ENCODE measurements at regions not wholly inside any gene's neighbourhood (a gene's known extent, or its start where the extent isn't known, plus 50 kb on each side); places are given as distances from the start of the nearest gene placed in this dataset.

DNA sequence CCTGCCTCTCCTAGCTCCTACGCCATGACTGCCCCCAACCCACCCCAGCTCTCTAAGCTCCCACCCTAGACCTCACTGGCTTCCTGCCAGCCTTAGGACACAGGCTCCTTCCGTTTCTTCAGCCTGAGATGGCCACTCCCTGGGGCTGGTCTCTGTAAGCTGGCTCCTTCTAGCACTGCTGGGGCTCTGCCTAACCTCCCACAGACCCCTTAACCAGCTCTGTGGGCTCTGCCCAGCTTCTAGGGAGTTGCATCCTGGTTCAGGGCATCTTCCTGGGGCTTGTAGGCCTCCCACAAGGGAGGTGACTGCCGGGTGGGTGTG is 478.6 kb upstream of the KLF6 start:
- ChIA-PET POLR2A (no interaction called here), CTCF (no interaction called here)

DNA sequence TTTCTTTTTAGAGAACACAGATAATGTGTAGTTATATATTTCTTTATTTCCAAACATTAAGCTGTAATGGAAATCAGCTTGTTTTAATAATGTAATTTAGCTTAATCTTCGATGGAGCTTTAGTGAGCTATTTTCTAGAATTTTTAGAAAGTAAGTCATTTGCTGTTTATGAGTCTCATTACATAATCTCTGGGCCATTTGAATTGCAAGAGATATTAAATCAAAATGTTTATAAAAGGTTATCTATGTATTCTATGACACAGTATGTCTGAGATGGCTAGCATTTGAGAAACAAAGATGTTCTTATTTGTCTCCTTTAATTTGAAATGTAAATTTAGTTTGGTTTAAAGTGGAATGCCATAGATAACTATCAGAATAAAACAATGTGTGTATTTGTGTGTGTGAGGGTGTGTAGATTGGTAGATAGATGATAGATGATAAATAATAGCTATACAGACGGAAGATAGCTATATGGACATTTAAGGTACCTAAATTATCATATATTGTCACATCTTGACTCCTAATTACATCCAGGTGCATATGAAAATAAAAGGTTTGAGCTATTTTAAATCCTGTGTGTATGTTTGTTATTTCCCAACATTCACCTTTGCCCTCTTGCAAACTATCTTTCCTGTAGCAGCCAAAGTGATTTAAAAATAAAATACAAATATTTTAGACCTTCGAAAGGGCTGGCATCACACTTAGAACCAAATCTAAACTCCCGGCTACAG is 478.0 kb upstream of the KLF6 start:
- POLR2A ChIA-PET = no interaction called here
- CTCF ChIA-PET = no interaction called here

DNA sequence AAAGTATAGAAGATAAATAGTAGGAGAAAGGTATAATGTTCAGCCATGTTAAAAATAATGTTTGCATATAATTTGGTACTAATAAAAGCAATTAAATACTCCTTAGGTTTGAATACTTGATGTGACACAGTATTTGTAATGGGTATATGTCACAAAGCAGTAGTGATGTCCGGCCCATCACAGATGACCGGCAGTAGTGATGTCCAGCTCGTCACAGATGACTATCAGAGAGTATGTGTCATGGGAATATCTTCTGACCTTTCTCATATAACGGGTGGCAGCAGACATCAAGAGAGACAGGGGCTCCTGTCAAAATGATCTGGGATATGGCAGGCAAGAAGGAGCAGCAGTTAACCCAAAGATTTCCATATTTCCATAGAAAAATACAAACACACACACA is 477.4 kb upstream of the KLF6 start:
- ChIA-PET POLR2A (no interaction called here), CTCF (no interaction called here)

DNA sequence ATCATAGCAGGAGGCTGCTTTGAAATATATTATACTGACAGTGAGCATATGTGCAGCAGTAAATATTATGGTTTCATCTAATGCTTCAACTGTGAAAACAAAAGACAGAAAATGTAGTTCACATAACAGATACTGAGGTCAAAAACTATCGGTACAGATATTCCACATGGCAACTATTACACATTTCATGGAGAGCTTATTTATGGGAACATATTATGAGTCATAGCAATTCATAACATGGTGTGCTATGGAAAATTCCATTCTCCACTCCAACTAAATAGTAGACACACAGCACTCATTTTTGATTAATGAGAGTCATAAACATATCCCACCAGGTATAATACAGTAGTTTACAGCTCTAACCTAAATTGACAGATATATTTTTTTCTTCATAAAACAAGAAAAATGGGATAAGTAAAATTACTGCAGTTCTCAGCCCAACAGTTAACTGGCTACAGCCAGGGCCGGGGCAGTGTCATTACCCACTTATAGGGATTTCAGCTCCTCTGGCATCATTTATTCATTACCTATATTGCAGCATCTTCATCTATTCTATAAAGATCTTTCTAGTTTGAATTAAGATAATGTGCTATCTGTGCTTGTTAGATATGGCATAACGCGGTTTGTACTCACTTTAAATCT is 475.6 kb upstream of the KLF6 start:
- POLR2A ChIA-PET = no interaction called here
- CTCF ChIA-PET = no interaction called here

DNA sequence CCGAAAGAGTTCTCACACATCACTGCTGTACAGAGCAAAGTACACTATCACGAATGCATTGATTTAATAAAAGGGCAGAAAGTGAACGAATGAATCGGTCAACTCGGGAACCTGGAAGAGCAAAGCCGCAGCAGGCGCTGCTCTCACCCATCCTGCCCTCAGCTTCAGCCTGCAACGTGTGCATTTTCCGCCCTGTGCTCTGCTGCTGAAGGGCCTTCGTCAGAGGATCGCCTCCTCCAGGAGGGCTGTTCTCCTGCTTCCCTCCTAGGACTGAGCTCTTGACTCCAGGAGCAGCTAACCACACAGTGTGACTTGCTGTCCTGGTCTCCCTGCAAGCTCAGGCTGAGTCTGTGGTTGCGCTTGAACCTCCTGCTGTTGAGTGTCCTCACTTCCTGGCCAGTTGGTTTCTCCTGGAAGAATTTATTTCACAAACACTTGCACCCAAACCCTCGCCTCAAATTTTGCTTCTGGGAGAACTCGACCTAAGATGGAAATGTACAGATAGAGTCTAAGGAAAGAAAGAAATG is 473.0 kb upstream of the KLF6 start:
- ChIA-PET POLR2A (no interaction called here), CTCF (interaction anchor here (1.1 kb wide), 1 partner anchor 46 kb away, joined by 5 read pairs; no protein-coding TSS in a partner anchor)

DNA sequence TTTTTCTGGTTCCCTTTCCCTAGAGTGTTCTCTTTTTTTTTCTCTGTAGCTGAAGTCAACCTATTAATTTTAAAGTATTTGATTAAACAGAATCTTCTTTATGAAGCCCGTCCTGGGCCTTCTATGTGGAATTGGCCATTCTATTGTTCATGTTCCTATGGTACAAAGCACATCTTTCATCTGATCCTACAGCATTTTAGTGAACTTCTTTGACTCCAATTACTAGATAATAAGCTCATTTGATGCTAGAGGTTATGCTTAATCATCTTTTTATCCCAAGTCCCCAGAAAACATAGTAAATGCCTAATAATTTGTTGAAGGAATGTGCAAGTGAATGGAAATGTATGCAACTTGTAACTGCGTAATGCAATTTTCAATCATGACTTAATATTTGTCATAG is 472.0 kb upstream of the KLF6 start:
- CTCF ChIA-PET = no interaction called here
- POLR2A ChIA-PET = no interaction called here

DNA sequence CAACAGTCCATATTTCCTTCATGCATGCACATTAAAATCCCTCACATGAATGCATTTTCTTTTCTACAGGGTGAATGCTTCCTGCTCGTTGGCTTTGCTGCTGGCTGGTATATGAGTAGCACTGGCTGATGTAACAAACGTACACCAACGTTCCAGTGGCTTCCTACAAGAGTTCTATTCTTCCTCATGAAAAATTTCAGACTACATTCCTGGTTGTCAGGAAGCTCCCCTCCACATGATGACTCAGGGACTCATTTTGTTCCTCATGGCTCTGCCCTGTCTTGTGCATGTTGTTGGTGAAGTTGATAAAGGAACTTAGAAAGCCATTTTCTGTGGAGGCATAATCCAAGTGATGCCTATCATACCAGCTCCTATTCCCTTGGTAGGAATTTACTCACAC is 470.7 kb upstream of the KLF6 start:
- CTCF ChIA-PET = interaction anchor here (1.0 kb wide), 1 partner anchor 70 kb away, joined by 3 read pairs; no protein-coding TSS in a partner anchor
- POLR2A ChIA-PET = no interaction called here

DNA sequence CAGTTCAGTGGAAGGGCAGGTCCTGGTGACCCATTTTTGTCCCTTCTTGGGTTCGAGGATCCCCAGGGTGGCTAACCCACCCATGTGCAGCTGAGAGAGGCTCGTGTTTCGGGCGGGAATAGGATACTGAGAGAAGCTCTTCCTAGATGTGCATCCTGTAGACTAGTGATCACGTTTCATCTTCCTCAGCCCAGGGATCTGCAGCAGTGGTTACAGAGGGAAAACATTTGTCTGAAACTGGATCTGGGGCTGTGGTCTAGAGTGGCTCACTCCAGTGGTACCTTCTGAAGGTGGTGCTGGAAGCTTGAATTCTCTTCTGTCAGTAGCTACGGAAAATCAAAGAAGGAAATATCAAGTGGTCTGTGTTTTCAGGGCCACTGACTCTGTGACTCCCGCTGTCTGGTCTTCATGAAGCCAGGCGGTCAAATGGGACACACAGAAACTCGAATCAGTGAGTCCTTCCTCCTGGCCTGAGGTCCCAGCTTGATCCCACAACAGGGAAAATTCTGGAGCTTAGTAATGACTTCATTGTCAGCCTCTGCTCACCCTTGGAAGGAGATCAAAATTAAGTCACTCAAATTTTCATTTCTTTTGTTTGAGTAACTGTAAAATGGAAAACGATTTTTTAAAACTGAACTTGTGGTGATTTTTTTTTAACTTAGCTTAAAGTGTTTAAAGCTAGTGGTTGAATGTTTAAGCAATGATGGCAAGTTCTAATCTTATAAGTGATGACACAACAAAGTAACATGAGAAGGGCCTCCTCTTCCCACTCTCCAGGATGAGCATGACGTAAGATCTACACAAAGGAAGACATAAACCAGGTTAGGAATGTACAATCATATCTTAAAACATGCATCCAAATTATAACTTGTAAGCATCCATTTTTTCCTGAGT is 469.3 kb upstream of the KLF6 start:
- ChIA-PET POLR2A (no interaction called here), CTCF (no interaction called here)

DNA sequence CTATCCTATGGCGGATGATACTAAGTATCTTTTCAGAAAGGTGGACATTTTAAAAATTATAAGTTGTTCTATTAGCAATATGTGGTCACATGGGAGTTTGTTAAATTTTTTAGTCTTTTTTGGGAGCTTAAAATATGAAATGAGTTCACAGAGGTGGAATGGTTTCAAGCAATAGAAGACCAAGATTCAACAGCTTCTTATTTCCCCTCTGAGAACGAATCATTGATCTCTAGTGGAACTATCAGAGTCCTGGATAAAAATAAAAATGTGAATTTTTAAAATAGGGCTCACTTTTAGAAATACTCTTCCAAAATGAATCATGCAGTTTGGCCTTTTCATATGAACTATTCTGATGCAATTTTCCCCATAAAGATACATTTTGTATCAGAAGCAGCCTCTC is 467.7 kb upstream of the KLF6 start:
- POLR2A ChIA-PET = no interaction called here

DNA sequence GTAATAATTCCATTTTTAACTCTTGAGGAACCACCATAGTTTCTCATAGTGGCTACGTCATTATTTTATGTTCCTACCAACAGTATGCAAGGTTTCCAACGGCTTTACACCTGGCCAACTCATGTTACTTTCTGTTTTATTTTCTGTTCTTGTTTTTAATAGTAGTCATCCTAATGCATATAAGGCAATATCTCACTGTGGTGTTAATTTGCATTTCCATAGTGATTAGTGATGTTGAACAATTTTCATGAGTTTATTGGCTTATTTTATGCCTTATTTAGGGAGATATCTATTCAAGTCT is 465.5 kb upstream of the KLF6 start:
- POLR2A ChIA-PET = no interaction called here
- CTCF ChIA-PET = no interaction called here

More for the DNA sequence above, 467.7 kb upstream of the KLF6 start:
- CTCF ChIA-PET = no interaction called here

DNA sequence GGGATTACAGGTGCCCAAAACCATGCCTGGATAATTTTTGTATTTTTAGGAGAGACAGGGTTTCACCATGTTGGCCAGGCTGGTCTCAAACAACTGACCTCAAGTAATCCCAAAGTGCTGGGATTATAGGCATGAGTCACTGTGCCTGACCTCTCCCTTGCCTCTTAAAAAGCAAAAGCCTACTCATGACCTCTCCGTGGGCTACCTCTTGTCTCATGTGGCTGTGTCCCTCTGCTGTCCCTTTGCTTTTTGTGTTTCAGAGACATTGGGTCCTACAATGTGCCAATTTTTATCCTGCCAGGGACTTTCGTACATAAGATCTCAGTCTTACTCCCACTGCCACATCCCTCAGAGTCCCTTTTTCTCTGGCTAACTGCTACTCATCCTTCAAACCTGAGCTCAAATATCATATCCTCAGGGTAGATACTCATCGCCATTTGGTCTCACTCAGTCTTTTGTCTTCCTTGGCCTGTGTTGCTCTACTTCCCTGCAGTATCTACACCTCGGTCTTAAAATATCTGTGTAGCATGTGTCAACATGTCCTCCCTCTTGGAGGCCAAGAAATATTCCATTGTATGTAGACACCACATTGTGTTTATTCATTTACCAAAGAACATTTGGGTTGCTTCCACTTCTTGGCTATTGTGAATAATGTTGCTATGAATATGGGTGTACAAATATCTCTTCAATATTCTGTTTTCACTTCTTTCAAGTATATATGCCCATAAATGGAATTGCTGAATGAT is 465.0 kb upstream of the KLF6 start:
- POLR2A ChIA-PET = no interaction called here

DNA sequence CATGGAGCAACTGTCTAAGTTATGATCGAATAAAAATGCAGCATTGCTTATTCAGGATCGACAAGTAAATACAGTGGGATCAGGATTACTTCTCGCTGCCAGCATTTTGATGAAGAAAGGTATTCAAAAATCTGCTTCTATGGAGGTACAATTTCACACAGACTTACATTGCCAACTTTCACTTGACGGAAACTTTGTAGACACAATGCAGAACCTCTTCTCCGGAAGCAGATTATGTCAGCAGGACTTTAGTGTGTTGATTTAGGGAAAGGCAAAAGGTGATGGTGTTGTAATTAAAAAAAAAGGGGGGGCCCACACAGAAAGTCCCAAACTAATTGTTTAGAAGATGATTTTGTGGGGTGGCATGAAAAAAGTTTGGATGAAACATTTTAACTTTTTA is 462.4 kb upstream of the KLF6 start:
- ChIA-PET POLR2A (interaction anchor here (0.6 kb wide), 1 partner anchor 115 kb away, joined by 3 read pairs; no protein-coding TSS in a partner anchor), CTCF (no interaction called here)

More for the DNA sequence above, 465.0 kb upstream of the KLF6 start:
- CTCF ChIA-PET = no interaction called here

DNA sequence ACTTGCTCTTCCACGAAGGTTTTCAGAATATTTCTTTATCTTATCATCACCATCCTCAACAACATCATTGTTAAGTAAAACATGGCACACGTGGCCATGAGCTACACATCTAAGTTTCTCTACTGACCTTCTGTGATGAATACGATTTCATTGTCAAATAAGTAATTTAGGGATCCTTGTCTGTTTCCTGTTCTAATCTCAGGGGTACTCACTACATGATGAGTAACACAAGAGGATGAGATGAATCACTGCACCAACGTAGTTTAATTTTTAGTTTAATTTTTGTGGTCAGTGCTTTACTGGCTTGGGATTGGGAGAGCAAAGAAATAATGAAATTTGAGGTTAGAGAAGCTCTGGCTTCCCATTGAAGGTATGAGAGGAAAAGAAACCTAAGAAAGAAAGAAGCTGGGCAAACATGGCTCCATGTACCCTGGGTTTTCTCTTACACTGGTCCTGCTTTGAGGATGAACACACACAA is 461.9 kb upstream of the KLF6 start:
- ChIA-PET POLR2A (interaction anchor here (0.5 to 0.6 kb wide), 2 partner anchors 115 to 518 kb away, joined by 3 read pairs; no protein-coding TSS in a partner anchor), CTCF (no interaction called here)

DNA sequence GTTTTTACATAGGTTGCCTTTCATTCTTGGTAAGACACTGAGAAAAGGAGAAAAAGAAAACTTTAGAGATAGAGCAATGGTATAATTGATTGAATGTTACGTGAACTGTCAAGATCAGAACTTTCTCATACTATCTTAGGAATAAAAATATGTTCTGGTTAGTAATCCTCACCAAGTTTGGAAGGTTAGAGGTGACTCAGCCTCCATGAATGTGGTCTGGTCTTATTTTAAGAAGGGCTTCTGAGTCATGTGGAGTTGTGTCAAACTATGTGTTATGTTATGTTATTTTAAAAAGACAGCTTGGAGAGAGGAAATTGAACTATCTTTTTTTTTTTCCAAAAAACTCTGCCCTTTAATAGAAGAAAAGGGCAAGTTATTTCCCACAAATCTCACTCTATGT is 458.6 kb upstream of the KLF6 start:
- ChIA-PET CTCF (no interaction called here), POLR2A (no interaction called here)

DNA sequence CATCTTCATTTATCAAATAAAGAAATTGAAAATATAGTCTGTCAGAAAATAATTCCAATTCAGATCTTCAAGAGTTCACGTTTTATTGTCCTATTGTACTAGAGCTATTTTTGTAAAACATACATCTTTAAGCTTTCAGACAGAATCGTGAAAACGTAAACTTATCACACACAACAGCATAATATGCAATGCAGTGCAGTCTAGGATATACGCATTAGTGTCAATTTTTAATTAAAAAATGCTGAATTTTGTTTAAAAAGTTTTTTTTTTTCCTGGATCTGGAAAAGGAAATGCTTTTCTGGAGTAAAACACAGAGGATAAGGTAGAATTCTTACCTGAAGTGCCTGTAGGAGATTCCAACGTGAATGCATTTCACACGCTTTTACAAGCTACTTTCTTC is 458.2 kb upstream of the KLF6 start:
- ChIA-PET CTCF (no interaction called here), POLR2A (interaction anchor here (0.5 kb wide), 1 partner anchor 503 kb away, joined by 7 read pairs; no protein-coding TSS in a partner anchor)

DNA sequence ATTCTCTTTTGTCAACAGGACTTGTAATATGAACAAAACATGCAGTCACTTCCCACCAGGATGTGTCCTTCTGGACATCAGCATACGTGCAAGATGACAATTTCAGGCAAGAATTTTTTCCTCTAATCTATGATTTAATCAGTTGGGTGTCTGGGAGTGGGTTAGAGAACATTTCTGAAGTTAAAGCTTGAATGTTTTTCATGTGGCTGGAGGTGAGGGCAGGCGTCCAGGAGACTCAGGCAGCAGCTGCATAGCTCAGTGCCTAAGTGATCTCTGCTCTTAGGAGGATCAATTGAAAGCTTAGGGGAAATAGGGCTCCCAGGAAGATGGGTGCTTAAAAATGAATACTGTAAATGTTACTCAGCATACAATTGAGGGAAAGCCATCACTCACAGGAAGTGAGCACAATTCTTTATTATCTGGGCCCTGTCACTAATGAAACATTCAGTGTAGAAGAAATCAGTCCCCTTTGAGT is 457.6 kb upstream of the KLF6 start:
- ChIA-PET POLR2A (interaction anchor here (0.5 kb wide), 1 partner anchor 502 kb away, joined by 7 read pairs; no protein-coding TSS in a partner anchor), CTCF (interaction anchor here (0.6 kb wide), 1 partner anchor 1205 kb away, joined by 3 read pairs; no protein-coding TSS in a partner anchor)

DNA sequence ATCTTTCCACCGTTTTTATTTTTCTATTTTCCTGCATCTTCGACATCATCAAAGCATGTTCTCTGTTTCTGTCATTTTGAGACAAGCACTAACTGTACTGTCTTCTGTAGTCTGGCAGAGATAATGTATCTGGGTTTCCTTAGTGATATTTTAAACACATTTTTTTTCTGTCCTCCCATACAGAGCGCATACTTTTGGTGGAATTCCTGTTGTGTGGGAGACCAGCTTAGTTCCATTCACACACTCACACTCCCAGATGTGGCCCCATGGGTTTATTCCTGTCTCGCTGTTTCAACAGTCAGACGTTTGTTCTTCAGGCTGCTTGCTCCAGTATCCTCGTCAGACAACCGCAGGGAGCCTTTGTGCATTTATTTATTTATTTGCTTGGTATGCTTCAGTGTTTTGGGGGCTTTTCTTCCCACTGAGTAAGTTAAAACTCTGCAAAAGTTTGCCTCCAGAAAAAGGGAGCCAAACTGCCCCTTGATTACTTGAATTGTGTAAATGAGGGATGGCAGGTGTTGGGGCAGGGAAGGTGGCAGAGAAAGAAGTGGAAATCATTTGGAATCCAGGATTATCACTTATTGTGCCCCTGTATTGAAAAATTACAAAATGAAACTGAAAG is 456.8 kb upstream of the KLF6 start:
- CTCF ChIA-PET = no interaction called here
- POLR2A ChIA-PET = no interaction called here

DNA sequence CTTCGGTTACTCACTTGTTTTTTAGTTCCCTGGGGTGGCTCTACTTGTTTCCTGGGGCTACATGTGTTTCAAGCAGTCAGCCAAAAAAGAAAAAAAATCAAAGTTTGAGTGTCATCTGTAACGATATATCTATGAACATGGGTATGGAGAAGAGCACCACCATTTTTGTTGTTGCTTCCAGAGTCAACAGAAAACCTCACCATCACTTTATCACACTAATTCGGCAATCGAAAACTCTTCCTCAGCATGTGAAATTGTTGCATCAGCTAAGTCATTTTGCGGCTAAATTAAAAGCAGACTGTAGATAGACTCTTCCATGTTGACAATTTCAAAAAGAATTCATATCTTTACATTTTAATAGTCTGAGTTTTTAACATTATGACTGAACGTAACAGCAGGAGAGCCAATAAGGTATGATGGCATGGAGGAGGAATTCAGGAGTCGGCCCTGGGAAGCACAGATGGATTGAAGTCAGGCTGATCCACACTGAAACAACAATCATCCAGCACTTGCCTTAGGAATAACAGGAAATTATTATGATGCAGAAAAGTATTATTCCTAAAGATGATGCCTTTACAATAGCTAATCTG is 455.7 kb upstream of the KLF6 start:
- POLR2A ChIA-PET = no interaction called here
- CTCF ChIA-PET = no interaction called here

DNA sequence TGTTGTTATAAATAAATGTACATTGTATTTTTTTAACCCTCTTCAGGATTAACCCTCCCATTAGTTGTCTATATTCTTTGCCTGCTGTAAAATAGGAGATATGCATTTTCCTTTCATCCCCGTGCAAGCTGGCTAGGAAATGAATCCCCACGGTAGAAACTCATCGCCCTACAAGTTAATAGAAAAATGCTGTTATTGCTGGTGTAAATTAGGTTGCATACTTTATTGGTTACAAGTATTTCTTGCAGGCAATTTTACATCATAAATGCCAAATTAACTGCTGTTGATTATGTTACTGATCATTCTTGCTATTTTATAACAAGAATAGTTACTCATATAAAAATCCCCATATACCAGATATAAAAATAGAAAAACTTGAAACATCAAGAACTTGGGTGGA is 454.2 kb upstream of the KLF6 start:
- POLR2A ChIA-PET = no interaction called here

More for the DNA sequence above, 454.2 kb upstream of the KLF6 start:
- CTCF ChIA-PET = no interaction called here

Data from activated CD8-positive, alpha-beta memory T cell treated with anti-CD3 and anti-CD28 coated beads for 36 hours (primary cell).